Astrocyte (in vitro differentiated cells and primary cell): ENCODE measurements at regions not wholly inside any gene's neighbourhood (a gene's known extent, or its start where the extent isn't known, plus 50 kb on each side); places are given as distances from the start of the nearest gene placed in this dataset.

ENCODE experiments used
- DNase-seq: peaks from one replicate; pipeline ENCODE4 v3.0.0-alpha.2; 2010; ENCODE audit warnings: low read depth
- FAIRE-seq: peaks from 2 replicates; lab custom pipeline; 2011; peaks lifted over from hg19 to GRCh38; lab: Jason Lieb, UNC
- H2AFZ ChIP-seq: 2 replicates; pipeline ENCODE4 v1.6.0; 2012; ENCODE audit warnings: low read depth, low read length, inconsistent platforms
- H3K27ac ChIP-seq: 2 replicates; pipeline ENCODE4 v1.5.1; 2011; ENCODE audit warnings: low read depth, low read length, inconsistent platforms
- H3K27me3 ChIP-seq: 2 replicates; pipeline ENCODE4 v1.6.0; 2011; ENCODE audit warnings: low read length, inconsistent platforms; ENCODE audit not compliant: insufficient read depth
- H3K36me3 ChIP-seq: 2 replicates; pipeline ENCODE4 v1.5.1; 2011; ENCODE audit warnings: low read length, inconsistent platforms; ENCODE audit not compliant: insufficient read depth
- H3K4me1 ChIP-seq: 2 replicates; pipeline ENCODE4 v1.5.1; 2011; ENCODE audit warnings: low read length, inconsistent platforms; ENCODE audit not compliant: insufficient read depth
- H3K4me2 ChIP-seq: 2 replicates; pipeline ENCODE4 v1.6.0; 2012; ENCODE audit warnings: low read length, inconsistent platforms
- H3K4me3 ChIP-seq: 2 replicates; pipeline ENCODE4 v1.5.1; 2011; ENCODE audit warnings: low read depth, mild to moderate bottlenecking, low read length, inconsistent platforms; ENCODE audit not compliant: insufficient read depth
- H3K79me2 ChIP-seq: 2 replicates; pipeline ENCODE4 v1.6.0; 2012; ENCODE audit warnings: mild to moderate bottlenecking, low read length, inconsistent platforms; ENCODE audit not compliant: insufficient read depth
- H3K9ac ChIP-seq: 2 replicates; pipeline ENCODE4 v1.6.0; 2012; ENCODE audit warnings: mild to moderate bottlenecking, low read length, inconsistent platforms
- H3K9me3 ChIP-seq: 2 replicates; pipeline ENCODE4 v1.5.1; 2012; ENCODE audit warnings: low read depth, mild to moderate bottlenecking, low read length, inconsistent platforms; ENCODE audit not compliant: insufficient read depth
- H4K20me1 ChIP-seq: 2 replicates; pipeline ENCODE4 v1.6.0; 2012; ENCODE audit warnings: low read length, inconsistent platforms; ENCODE audit not compliant: insufficient read depth
- H3K27ac Mint-ChIP-seq: one replicate; pipeline ENCODE4 v1.8.0; 2021; ENCODE audit warnings: mild to moderate bottlenecking, mixed read lengths; ENCODE audit not compliant: unreplicated experiment
- H3K27me3 Mint-ChIP-seq: one replicate; pipeline ENCODE4 v1.8.0; 2021; ENCODE audit warnings: low read depth, mixed read lengths; ENCODE audit not compliant: unreplicated experiment
- H3K36me3 Mint-ChIP-seq: one replicate; pipeline ENCODE4 v1.8.0; 2021; ENCODE audit warnings: low read depth, mixed read lengths; ENCODE audit not compliant: unreplicated experiment
- H3K4me1 Mint-ChIP-seq: one replicate; pipeline ENCODE4 v1.8.0; 2021; ENCODE audit warnings: low read depth, mixed read lengths; ENCODE audit not compliant: unreplicated experiment
- H3K4me3 Mint-ChIP-seq: one replicate; pipeline ENCODE4 v1.8.0; 2021; ENCODE audit warnings: mild to moderate bottlenecking, moderate library complexity, mixed read lengths; ENCODE audit not compliant: unreplicated experiment
- H3K9me3 Mint-ChIP-seq: one replicate; pipeline ENCODE4 v1.8.0; 2021; ENCODE audit warnings: mild to moderate bottlenecking, mixed read lengths; ENCODE audit not compliant: unreplicated experiment
- CTCF ChIP-seq: IDR thresholded peaks from 2 replicates; pipeline ENCODE4 v1.5.1; 2011; ENCODE audit warnings: low read depth, mild to moderate bottlenecking, inconsistent platforms, low read length, moderate library complexity; ENCODE audit not compliant: insufficient read depth
- EZH2 ChIP-seq: IDR thresholded peaks from 2 replicates; pipeline ENCODE4 v1.6.1; 2012; ENCODE audit warnings: mild to moderate bottlenecking, low read length, inconsistent platforms; ENCODE audit not compliant: insufficient read depth

DNA sequence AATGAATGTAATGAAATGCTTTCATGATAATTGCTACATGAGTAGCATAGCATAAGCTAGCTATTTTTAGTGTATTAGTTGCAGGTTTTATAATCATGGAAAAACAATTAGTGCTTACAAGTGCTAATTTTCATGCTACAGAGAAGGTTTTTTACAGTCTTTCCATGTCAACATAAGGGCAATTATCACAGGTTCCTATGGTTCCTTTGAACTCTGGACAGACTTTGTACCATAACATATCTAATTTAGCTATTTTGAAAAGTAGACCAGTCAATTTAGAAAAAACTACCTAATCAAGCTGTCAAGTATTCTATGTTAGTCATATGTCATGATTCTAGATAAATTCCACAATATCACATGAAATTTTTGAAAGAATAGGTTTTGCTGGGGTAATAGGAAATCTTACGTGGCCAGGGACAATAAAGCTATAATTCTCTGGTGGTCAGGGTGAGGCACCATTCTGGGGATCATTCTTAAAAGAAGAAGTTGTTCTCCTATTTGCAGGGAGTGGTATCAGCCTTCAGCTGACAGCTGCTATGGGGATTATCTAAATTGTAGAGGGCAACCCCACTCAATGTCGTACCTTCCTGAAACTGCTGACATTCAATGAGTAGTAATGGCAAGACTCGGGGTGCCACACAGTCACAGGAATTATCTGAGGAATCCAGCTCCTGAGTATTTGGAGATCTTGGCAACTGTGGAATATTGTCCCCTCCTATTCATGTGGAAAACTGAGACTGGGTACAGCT lies 724.0 kb upstream of the LINC00305 start:
- Histone ChIP-seq H3K27ac (no peak overlapping the region), H3K4me3 (no peak overlapping the region), H3K4me1 (no peaks in the 10 kb centered on the region), H4K20me1 (no peaks in the 10 kb centered on the region), H3K36me3 (no peaks in the 10 kb centered on the region), H3K27me3 (no peaks in the 10 kb centered on the region), H3K4me2 (no peak overlapping the region), H3K9me3 (peaks cover 3% of the 10 kb centered on the region), H2AFZ (no peak overlapping the region), H3K79me2 (no peaks in the 10 kb centered on the region), H3K9ac (no peak overlapping the region)
- Mint-ChIP-seq H3K4me1 (no peaks in the 10 kb centered on the region), H3K4me3 (no peak overlapping the region), H3K27ac (no peak overlapping the region), H3K9me3 (no peaks in the 10 kb centered on the region), H3K27me3 (no peaks in the 10 kb centered on the region), H3K36me3 (no peaks in the 10 kb centered on the region)
- TF ChIP-seq EZH2 (no peak), CTCF (no peak)
- FAIRE-seq: no peak
- no peak for DNase-seq

- H3K36me3 ChIP-seq: no peaks in the 10 kb centered on the region
- no peaks in the 10 kb centered on the region for H3K9me3 ChIP-seq
- H3K4me2 ChIP-seq: no peak overlapping the region
- H3K27ac ChIP-seq: no peak overlapping the region
- H2AFZ ChIP-seq: no peak overlapping the region
- no peak for DNase-seq
- no peak for FAIRE-seq
- Mint-ChIP-seq H3K27ac (no peak overlapping the region), H3K36me3 (no peaks in the 10 kb centered on the region), H3K9me3 (no peaks in the 10 kb centered on the region), H3K27me3 (no peaks in the 10 kb centered on the region), H3K4me1 (no peaks in the 10 kb centered on the region), H3K4me3 (no peak overlapping the region)
- no peak for TF ChIP-seq CTCF
- TF ChIP-seq EZH2: no peak
- H3K4me1 ChIP-seq: no peaks in the 10 kb centered on the region
- no peak overlapping the region for H3K4me3 ChIP-seq
- H3K27me3 ChIP-seq: no peaks in the 10 kb centered on the region
- H3K9ac ChIP-seq: no peak overlapping the region
- H3K79me2 ChIP-seq: no peaks in the 10 kb centered on the region
- no peaks in the 10 kb centered on the region for H4K20me1 ChIP-seq
Observed at GRCh38 chr18:64854112-64854511, 705.2 kb upstream of the LINC00305 start.

- no peak for DNase-seq
- Histone ChIP-seq H3K9ac (no peak overlapping the region), H3K9me3 (no peaks in the 10 kb centered on the region), H3K27me3 (no peaks in the 10 kb centered on the region), H3K4me2 (no peak overlapping the region), H3K4me3 (no peak overlapping the region), H3K36me3 (no peaks in the 10 kb centered on the region), H2AFZ (no peak overlapping the region), H3K79me2 (no peaks in the 10 kb centered on the region), H3K4me1 (no peaks in the 10 kb centered on the region), H3K27ac (no peak overlapping the region), H4K20me1 (no peaks in the 10 kb centered on the region)
- Mint-ChIP-seq H3K27ac (no peak overlapping the region), H3K36me3 (no peaks in the 10 kb centered on the region), H3K4me3 (no peak overlapping the region), H3K9me3 (no peaks in the 10 kb centered on the region), H3K27me3 (no peaks in the 10 kb centered on the region), H3K4me1 (no peaks in the 10 kb centered on the region)
- TF ChIP-seq CTCF: no peak
- no peak for TF ChIP-seq EZH2
- no peak for FAIRE-seq
Observed at GRCh38 chr18:64852281-64852680, 703.4 kb upstream of the LINC00305 start.
